Nephron (organoid): ENCODE measurements at regions not wholly inside any gene's neighbourhood (a gene's known extent, or its start where the extent isn't known, plus 50 kb on each side); places are given as distances from the start of the nearest gene placed in this dataset.

Experiments
- H3K27ac Mint-ChIP-seq, 3 experiments: 2 replicates each; pipeline ENCODE4 v1.8.0; 2020; ENCODE audit warnings: mixed read lengths in 3 of 3, mild to moderate bottlenecking in 2 of 3, moderate library complexity in 1 of 3
- H3K27me3 Mint-ChIP-seq: 2 replicates; pipeline ENCODE4 v1.8.0; 2021; ENCODE audit warnings: low read depth, mild to moderate bottlenecking, moderate library complexity, mixed read lengths
- H3K36me3 Mint-ChIP-seq: 2 replicates; pipeline ENCODE4 v1.8.0; 2020; ENCODE audit warnings: low read depth, mixed read lengths
- H3K4me1 Mint-ChIP-seq: 2 replicates; pipeline ENCODE4 v1.8.0; 2020; ENCODE audit warnings: mixed read lengths
- H3K4me3 Mint-ChIP-seq, 3 experiments: 2 replicates each; pipeline ENCODE4 v1.8.0; 2020; ENCODE audit warnings: mild to moderate bottlenecking in 3 of 3, mixed read lengths in 3 of 3, moderate library complexity in 2 of 3
- H3K9me3 Mint-ChIP-seq: 2 replicates; pipeline ENCODE4 v1.8.0; 2020; ENCODE audit warnings: mixed read lengths
- TF ChIP-seq, protein P1 (sequence below), 3 experiments: fragments of 200-600 bp; sonication (generic); IDR thresholded peaks; one replicate each; pipeline ENCODE4 v1.5.0; 2021; ENCODE audit warnings: antibody characterized with exemption in 3 of 3; ENCODE audit not compliant: unreplicated experiment in 3 of 3

DNA sequence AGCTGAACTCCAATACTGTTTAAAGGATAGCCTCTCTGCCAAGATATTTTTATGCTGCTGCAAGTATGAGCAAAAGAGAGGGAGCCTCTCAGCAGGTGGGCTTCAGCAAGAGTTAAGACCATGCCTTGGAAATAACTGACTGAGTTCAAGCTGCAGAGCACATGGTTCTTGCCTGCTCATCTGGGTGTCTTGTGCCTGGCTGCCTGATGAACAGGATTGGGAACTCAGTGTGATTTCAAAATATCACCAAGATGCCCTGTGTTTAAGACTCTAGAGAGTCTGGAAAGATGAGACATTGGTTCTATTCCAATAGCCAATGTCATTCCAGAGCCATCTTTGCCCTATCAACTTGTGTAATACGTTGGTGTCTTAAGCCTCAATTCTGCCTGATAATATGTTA lies 147.5 kb upstream of the VEPH1 start:
- H3K9me3 Mint-ChIP-seq, result no peaks in the 10 kb centered on the region
- H3K27ac Mint-ChIP-seq, result no peak overlapping the region
- H3K36me3 Mint-ChIP-seq, result no peaks in the 10 kb centered on the region
- H3K4me1 Mint-ChIP-seq, result peaks cover 12% of the 10 kb centered on the region
- TF ChIP-seq, protein P1, sequence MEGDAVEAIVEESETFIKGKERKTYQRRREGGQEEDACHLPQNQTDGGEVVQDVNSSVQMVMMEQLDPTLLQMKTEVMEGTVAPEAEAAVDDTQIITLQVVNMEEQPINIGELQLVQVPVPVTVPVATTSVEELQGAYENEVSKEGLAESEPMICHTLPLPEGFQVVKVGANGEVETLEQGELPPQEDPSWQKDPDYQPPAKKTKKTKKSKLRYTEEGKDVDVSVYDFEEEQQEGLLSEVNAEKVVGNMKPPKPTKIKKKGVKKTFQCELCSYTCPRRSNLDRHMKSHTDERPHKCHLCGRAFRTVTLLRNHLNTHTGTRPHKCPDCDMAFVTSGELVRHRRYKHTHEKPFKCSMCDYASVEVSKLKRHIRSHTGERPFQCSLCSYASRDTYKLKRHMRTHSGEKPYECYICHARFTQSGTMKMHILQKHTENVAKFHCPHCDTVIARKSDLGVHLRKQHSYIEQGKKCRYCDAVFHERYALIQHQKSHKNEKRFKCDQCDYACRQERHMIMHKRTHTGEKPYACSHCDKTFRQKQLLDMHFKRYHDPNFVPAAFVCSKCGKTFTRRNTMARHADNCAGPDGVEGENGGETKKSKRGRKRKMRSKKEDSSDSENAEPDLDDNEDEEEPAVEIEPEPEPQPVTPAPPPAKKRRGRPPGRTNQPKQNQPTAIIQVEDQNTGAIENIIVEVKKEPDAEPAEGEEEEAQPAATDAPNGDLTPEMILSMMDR (IDR thresholded peaks at IDR 0.05; ENCODE audit: unreplicated experiment in 3 of 3), result no peak
- peaks cover 6% of the 10 kb centered on the region for H3K27me3 Mint-ChIP-seq
- H3K4me3 Mint-ChIP-seq, result no peak overlapping the region

DNA sequence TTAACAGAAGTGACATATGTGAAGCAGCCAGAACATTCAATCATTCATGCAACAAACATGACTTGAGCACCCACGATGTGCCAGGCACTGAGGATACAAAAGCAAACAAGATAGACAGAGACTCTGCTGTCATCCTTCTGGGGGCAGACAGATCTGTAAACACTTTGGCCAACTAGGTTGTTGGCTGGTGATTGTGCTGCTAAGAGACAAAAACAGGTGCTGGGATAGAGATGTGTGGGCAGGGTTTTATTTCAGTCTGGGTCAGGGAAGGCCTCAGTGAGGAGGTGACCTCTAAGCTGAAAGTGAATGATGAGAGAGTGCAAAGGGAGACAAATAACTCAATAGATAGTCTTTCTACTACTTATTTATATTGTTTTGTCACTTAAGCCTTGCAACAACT lies 147.0 kb upstream of the VEPH1 start:
- Mint-ChIP-seq H3K4me3 (no peak overlapping the region), H3K27me3 (peaks cover 6% of the 10 kb centered on the region), H3K27ac (no peak overlapping the region), H3K4me1 (peaks cover 12% of the 10 kb centered on the region), H3K9me3 (no peaks in the 10 kb centered on the region), H3K36me3 (no peaks in the 10 kb centered on the region)
- TF ChIP-seq, protein P1 (IDR thresholded peaks at IDR 0.05; ENCODE audit: unreplicated experiment in 3 of 3), result no peak

DNA sequence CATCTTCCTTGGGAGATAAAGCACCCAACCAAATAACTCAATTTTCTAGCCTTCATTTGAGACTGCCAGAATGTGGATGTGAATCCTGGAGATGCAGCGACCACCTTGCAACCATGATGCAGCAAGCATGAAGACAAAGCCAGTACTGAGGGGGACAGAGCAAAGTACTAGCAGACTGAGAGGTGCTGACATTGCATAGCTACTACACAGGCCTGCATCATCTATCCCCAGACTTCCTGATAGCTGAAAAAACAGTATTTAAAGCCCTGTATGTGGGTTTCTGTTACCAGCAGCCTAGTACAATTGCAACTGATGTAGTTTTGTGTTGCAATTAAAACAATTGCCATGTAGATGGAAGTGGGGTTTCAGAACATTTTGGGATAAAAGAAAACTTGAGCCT lies 146.3 kb upstream of the VEPH1 start:
- no peak overlapping the region for H3K4me3 Mint-ChIP-seq
- no peak overlapping the region for H3K27ac Mint-ChIP-seq
- no peaks in the 10 kb centered on the region for H3K36me3 Mint-ChIP-seq
- H3K4me1 Mint-ChIP-seq, result peaks cover 12% of the 10 kb centered on the region
- peaks cover 6% of the 10 kb centered on the region for H3K27me3 Mint-ChIP-seq
- H3K9me3 Mint-ChIP-seq, result no peaks in the 10 kb centered on the region
- TF ChIP-seq, protein P1 (IDR thresholded peaks at IDR 0.05; ENCODE audit: unreplicated experiment in 3 of 3), result no peak

- no peaks in the 10 kb centered on the region for H3K36me3 Mint-ChIP-seq
- TF ChIP-seq, protein P1 (IDR thresholded peaks at IDR 0.05; ENCODE audit: unreplicated experiment in 3 of 3), result no peak
- no peak overlapping the region for H3K4me3 Mint-ChIP-seq
- peaks cover 12% of the 10 kb centered on the region for H3K4me1 Mint-ChIP-seq
- peaks cover 12% of the 10 kb centered on the region for H3K27me3 Mint-ChIP-seq
- no peaks in the 10 kb centered on the region for H3K9me3 Mint-ChIP-seq
- H3K27ac Mint-ChIP-seq, result no peak overlapping the region
Measured at GRCh38 chr3:157647820-157648219, 144.6 kb upstream of the VEPH1 start.

DNA sequence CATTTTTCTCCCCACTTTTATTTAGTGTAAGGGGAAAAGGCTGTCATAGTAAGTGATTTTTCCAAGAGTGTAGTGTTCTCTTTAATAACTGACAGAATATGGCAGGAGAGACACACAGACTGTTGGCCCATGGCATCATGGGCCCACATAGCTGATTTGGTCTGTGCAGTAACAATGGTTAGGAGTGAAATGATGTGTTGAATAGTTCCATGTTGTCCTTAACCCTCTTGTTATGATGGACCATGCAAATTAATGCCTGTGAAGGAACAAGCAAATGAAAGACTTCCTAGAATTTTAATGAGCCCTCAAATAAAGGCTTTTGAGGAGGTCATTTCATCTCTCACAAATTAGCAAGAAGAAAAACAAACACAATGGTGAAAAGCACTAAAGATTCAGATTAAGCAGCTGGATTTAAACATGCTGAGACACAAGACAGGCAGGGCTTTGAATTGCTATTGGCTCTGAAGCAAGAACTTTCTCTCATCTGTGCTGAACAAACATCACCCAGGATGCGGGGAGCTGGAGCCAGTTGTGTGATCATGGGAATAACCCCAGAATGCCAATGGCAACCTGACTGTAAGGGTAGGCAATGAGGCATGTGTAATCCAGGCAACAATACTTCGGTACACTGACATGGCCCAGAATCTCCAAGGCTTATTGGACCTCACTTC lies 136.7 kb upstream of the VEPH1 start:
- Mint-ChIP-seq H3K36me3 (peaks cover 7% of the 10 kb centered on the region), H3K27me3 (peaks cover 6% of the 10 kb centered on the region), H3K4me3 (no peak overlapping the region), H3K4me1 (no peaks in the 10 kb centered on the region), H3K9me3 (peaks cover 23% of the 10 kb centered on the region), H3K27ac (no peak overlapping the region)
- TF ChIP-seq, protein P1 (IDR thresholded peaks at IDR 0.05; ENCODE audit: unreplicated experiment in 3 of 3), result no peak

DNA sequence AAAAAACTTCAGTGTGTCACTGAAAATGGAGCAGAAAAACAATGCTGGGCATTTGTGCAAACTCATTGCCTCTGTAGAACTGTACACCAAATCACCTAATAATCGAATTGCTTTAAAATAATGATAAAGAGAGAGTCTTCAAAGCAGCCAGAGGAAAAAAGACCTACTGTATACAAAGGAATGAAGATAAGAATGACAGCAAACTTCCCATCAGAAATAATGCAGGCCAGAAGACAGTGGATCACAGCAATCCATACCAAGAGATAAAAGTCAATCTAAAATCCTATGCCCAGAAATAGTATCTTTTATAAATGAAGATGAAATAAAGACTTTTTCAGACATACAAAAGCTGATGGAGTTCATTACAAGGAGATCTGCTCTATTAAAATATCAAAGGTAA lies 134.7 kb upstream of the VEPH1 start:
- Mint-ChIP-seq H3K4me1 (no peaks in the 10 kb centered on the region), H3K27me3 (no peaks in the 10 kb centered on the region), H3K36me3 (peaks cover 7% of the 10 kb centered on the region), H3K9me3 (peaks cover 23% of the 10 kb centered on the region), H3K27ac (no peak overlapping the region), H3K4me3 (no peak overlapping the region)
- TF ChIP-seq, protein P1 (IDR thresholded peaks at IDR 0.05; ENCODE audit: unreplicated experiment in 3 of 3), result no peak
